Suppressor macrophage treated with lipopolysaccharide for 1 hour (primary cell): ENCODE measurements at regions not wholly inside any gene's neighbourhood (a gene's known extent, or its start where the extent isn't known, plus 50 kb on each side); places are given as distances from the start of the nearest gene placed in this dataset.
"Not testable (repeated sequence)": the region's sequence is repeated elsewhere in the genome, so short reads cannot be mapped to it uniquely, and the experiment has no call there.

ENCODE experiments used
- DNase-seq, 3 donors: peaks; one replicate each; pipeline ENCODE4 v3.0.0-alpha.2; 2020 to 2022

GRCh38 chr22:11054681-11055080 is 4473.3 kb upstream of the OR11H1 start:
- DNase-seq: not testable (repeated sequence)

GRCh38 chr22:11055176-11055575 is 4472.8 kb upstream of the OR11H1 start:
- not testable (repeated sequence) for DNase-seq

GRCh38 chr22:11057955-11058547 is 4469.9 kb upstream of the OR11H1 start:
- DNase-seq: not testable (repeated sequence)

- not testable (repeated sequence) for DNase-seq
Observed at GRCh38 chr22:11059129-11059528, 4468.9 kb upstream of the OR11H1 start.

- not testable (repeated sequence) for DNase-seq
Observed at GRCh38 chr22:11060797-11061196, 4467.2 kb upstream of the OR11H1 start.

GRCh38 chr22:11062534-11062933 is 4465.5 kb upstream of the OR11H1 start:
- DNase-seq: not testable (repeated sequence)

- not testable (repeated sequence) for DNase-seq
Observed at GRCh38 chr22:11063022-11063685, 4464.8 kb upstream of the OR11H1 start.

- DNase-seq: not testable (repeated sequence)
Observed at GRCh38 chr22:11065210-11065609, 4462.8 kb upstream of the OR11H1 start.

GRCh38 chr22:11065876-11066457 is 4462.0 kb upstream of the OR11H1 start:
- DNase-seq: not testable (repeated sequence)

GRCh38 chr22:11066458-11067285 is 4461.3 kb upstream of the OR11H1 start:
- peak in 1 of 3 donors; percentile 18 for DNase-seq

GRCh38 chr22:11067286-11067871 is 4460.6 kb upstream of the OR11H1 start:
- DNase-seq: not testable (repeated sequence)

GRCh38 chr22:11067937-11068336 is 4460.1 kb upstream of the OR11H1 start:
- DNase-seq: not testable (repeated sequence)

GRCh38 chr22:11068406-11068805 is 4459.6 kb upstream of the OR11H1 start:
- not testable (repeated sequence) for DNase-seq
